Activated CD4-positive, alpha-beta T cell treated with anti-CD3 and anti-CD28 coated beads, Interleukin-2, amount 50 U/mL, for 48 hours (primary cell): ENCODE measurements at regions not wholly inside any gene's neighbourhood (a gene's known extent, or its start where the extent isn't known, plus 50 kb on each side); places are given as distances from the start of the nearest gene placed in this dataset.
"Not testable (repeated sequence)": the region's sequence is repeated elsewhere in the genome, so short reads cannot be mapped to it uniquely, and the experiment has no call there.

Source experiments
- DNase-seq, 2 experiments: peaks; one replicate each; pipeline ENCODE4 v3.0.0-alpha.2; 2020

GRCh38 chr7:86366946-86367345 is 276.8 kb upstream of the GRM3 start:
- no peak for DNase-seq

DNA sequence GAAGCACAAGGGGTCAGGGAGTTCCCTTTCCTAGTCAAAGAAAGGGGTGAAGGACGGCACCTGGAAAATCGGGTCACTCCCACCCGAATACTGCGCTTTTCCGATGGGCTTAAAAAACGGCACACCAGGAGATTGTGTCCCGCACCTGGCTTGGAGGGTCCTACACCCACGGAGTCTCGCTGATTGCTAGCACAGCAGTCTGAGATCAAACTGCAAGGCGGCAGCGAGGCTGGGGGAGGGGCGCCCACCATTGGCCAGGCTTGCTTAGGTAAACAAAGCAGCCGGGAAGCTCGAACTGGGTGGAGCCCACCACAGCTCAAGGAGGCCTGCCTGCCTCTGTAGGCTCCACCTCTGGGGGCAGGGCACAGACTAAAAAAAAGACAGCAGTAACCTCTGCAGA is 303.3 kb upstream of the GRM3 start:
- DNase-seq = not testable (repeated sequence)

DNA sequence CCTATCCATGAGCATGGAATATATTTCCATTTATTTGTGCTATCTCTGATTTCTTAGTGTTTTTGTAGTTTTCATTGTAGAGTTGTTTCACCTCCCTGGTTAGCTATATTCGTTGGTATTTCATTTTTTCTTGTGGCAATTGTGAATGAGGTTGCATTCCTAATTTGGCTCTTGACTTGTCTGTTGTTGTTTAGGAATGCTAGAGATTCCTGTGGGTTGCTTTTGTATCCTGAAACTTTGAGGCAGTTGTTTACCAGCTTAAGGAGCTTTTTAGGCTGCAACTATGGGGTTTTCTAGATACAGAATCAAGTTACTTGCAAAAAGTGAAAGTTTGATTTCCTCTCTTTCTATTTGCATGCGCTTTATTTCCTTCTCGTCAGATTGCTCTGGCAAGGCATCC is 304.7 kb upstream of the GRM3 start:
- no peak for DNase-seq

GRCh38 chr7:86328801-86329433 is 314.8 kb upstream of the GRM3 start:
- no peak for DNase-seq

- DNase-seq = no peak
Measured at GRCh38 chr7:86326847-86327246, 316.9 kb upstream of the GRM3 start.

GRCh38 chr7:86320889-86321288 is 322.8 kb upstream of the GRM3 start:
- DNase-seq = no peak

DNA sequence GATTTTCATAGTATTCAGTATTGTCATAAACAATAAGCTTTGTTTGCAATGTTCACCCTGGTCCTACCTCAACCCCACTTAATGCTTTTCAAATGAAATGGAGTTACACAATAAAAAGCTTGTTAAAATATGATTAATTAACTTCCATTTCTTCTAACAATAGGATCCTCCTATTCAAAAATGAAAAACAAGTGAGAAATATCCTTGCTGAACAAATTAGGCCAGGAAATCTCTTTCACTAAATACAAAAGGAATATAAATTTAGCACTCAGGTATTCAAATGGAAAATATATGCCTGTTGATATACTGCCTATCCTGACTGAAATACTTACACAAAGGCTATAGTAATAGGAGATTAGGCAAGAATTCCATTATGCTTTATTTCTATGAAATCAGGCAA is 323.4 kb upstream of the GRM3 start:
- DNase-seq = no peak

DNA sequence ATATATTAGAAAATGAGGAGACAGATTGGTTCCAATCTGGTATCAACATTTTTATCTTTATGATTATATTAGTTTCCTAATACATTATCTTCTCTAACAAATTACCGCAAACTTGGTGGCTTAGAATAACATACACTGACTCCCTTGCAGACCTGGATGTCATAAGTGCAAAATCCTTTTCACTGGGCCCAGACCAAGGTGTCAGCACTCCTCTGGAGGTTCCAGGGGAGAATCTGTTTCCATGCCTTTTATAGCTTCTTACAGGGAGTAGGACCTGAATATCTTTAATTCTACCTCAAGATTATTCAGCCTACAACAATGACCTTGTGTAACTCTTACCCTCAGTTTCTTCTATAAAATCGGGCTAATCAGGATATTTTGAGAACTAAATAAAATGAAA is 329.9 kb upstream of the GRM3 start:
- DNase-seq = no peak

DNA sequence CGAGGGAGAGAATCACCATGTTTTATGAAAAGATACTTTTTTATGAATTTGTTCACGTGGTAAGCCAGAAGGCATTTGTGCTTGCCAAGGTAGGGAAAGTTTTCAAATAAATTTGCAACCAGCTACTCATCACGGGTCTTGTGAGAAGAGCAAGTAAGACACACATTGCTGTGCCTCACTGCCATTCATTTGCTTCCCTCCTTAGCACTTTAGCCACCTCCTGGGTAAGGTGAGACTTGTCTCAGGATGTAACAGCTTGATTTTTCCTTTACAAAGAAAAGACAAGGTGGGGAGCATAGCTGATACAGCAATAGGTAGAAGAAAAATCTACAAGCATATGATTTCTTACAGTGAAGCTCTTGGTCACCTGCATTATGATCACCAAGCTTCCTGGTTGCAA is 342.4 kb upstream of the GRM3 start:
- no peak for DNase-seq

GRCh38 chr7:86295526-86295925 is 348.2 kb upstream of the GRM3 start:
- DNase-seq = no peak

DNA sequence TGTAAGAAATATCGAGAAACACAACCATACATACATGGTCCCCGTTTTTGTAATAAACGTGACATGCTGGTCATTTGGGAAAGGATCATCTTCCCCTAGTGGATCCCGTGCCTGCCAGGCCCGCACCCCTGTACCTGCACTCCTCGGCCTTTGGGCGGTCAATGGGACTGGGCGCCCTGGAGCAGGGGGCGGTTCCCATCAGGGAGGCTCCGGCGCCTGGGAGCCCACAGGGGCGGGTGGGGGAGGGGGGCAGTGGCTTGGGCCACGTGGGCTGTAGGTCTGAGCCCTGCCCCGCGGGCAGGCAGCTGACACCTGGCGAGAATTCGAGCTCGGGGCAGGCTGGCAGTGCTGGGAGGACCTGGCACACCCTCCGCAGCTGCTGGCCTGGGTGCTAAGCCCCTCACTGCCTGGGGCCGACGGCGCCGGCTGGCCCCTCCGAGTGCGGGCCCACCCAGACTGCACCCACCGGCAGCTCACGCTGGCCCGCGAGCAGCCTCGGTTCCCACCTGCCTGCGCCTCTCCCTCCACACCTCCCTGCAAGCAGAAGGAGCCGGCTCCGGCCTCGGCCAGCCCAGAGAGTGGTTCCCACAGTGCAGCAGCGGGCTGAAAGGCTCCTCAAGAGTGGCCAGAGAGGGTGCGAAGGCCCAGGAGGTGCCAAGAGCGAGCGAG is 361.6 kb upstream of the GRM3 start:
- no peak for DNase-seq

GRCh38 chr7:86280150-86280549 is 363.6 kb upstream of the GRM3 start:
- DNase-seq = no peak

- DNase-seq = no peak
Measured at GRCh38 chr7:86262781-86263180, 380.9 kb upstream of the GRM3 start.

DNA sequence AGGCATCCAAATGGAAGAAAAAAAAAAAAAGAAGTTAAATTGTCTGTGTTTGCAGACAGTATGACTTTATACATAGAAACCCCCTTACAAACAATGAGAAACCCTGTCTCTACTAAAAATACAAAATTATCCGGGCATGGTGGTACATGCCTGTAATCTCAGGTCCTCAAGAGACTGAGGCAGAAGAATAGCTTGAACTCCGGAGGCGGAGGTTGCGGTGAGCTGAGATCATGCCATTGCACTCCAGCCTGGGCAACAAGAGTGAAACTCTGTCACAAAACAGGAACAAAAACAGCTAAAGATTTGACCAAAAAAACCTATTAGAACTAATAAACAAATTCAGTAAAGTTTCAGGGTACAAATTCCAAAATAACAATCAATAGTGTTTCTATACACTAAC is 385.8 kb upstream of the GRM3 start:
- no peak for DNase-seq

GRCh38 chr7:86252406-86252805 is 391.3 kb upstream of the GRM3 start:
- no peak for DNase-seq

GRCh38 chr7:86248977-86249376 is 394.7 kb upstream of the GRM3 start:
- no peak for DNase-seq

DNA sequence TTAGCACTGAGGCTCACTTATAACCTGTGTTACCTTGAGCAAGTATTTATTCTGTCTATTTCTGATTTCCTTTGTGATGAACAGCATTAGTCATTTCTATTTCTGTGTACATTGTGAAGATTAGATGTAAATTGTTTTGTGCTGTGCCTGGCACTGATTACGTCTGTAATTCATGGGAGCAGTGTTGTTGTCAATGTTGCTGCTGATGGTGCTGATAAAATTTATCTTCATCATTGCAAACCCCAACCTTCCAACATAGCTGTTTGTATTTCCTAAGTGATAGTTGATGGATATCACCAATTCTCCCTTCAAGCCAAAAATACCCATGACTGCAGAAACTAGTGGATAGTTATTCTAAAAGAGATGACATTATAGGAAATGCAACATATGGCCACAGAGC is 400.5 kb upstream of the GRM3 start:
- no peak for DNase-seq

GRCh38 chr7:86226191-86226590 is 417.5 kb upstream of the GRM3 start:
- no peak for DNase-seq

- no peak for DNase-seq
Measured at GRCh38 chr7:86222806-86223205, 420.9 kb upstream of the GRM3 start.

- no peak for DNase-seq
Measured at GRCh38 chr7:86214734-86215133, 429.0 kb upstream of the GRM3 start.

DNA sequence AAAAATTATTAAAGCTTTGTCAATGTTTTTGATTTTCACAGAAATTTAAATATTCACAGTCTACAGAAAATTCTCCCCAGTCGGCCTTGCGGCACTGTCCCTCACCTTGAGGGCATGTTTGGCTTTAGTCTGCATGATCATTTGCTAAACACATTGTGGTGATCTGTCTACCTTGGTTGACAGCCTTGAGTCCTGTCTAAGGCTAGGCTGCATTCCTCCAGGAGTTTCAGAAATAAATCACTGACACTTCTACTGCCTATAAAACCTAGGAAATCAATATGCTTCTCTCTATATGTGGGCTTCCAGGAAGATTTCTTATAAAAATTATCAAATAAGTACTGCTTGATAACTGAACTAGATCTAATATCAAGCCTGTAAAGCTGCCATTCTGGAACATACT is 430.7 kb upstream of the GRM3 start:
- no peak for DNase-seq

DNA sequence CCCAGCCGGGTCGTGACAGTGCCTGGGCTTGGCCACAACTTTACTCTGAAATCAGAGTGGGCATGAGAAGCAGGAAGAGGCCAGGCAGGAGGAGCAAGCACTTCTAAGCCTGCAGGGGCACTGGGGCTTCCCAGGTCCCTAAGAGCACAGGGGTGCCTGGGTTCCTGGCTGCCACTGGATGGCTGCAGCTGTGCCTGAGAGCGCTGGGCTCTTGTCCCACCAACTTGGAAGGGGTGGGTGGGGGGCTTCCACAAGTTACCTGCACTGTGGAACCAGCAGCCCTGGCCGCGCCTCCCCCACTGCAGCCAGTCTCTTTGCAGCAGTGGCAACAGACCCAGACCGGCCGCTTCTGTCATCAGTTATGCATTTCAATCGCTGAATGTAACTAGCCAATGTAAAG is 434.7 kb upstream of the GRM3 start:
- no peak for DNase-seq

- no peak for DNase-seq
Measured at GRCh38 chr7:86207740-86208139, 436.0 kb upstream of the GRM3 start.

- DNase-seq = no peak
Measured at GRCh38 chr7:86202833-86203232, 440.9 kb upstream of the GRM3 start.

GRCh38 chr7:86201767-86202166 is 441.9 kb upstream of the GRM3 start:
- no peak for DNase-seq
